ENCODE measurements at regions not wholly inside any gene's neighbourhood (a gene's known extent, or its start where the extent isn't known, plus 50 kb on each side); places are given as distances from the start of the nearest gene placed in this dataset.
"Not testable (repeated sequence)": the region's sequence is repeated elsewhere in the genome, so short reads cannot be mapped to it uniquely, and the experiment has no call there.

- DNase-seq: no peak
Measured at GRCh38 chr14:89697281-89698060, 257.1 kb downstream of the EFCAB11 start.

- no peak for DNase-seq
Measured at GRCh38 chr14:89695846-89696245, 258.7 kb downstream of the EFCAB11 start.

GRCh38 chr14:89690139-89690538, 264.4 kb downstream of the EFCAB11 start:
- DNase-seq: no peak

GRCh38 chr14:89689711-89690110, 264.8 kb downstream of the EFCAB11 start:
- not testable (repeated sequence) for DNase-seq

- DNase-seq: no peak
Measured at GRCh38 chr14:89688507-89689211, 265.9 kb downstream of the EFCAB11 start.

- DNase-seq: not testable (repeated sequence)
Measured at GRCh38 chr14:89687129-89687528, 267.4 kb downstream of the EFCAB11 start.

GRCh38 chr14:89684139-89684538, 267.1 kb upstream of the FOXN3 start:
- DNase-seq: no peak

- no peak for DNase-seq
Measured at GRCh38 chr14:89681086-89682018, 264.3 kb upstream of the FOXN3 start.

GRCh38 chr14:89680156-89680555, 263.1 kb upstream of the FOXN3 start:
- DNase-seq: no peak

- DNase-seq: peak; percentile 26
Measured at GRCh38 chr14:89678768-89679167, 261.7 kb upstream of the FOXN3 start.

GRCh38 chr14:89675590-89675989, 258.6 kb upstream of the FOXN3 start:
- no peak for DNase-seq

- DNase-seq: peak; percentile 55
Measured at GRCh38 chr14:89674936-89675335, 257.9 kb upstream of the FOXN3 start.

- DNase-seq: no peak
Measured at GRCh38 chr14:89674240-89674639, 257.2 kb upstream of the FOXN3 start.

GRCh38 chr14:89673512-89674225, 256.6 kb upstream of the FOXN3 start:
- DNase-seq: peak; percentile 35

GRCh38 chr14:89672636-89673511, 255.8 kb upstream of the FOXN3 start:
- peak; percentile 12 for DNase-seq

- DNase-seq: no peak
Measured at GRCh38 chr14:89669193-89669592, 252.2 kb upstream of the FOXN3 start.

GRCh38 chr14:89667983-89668382, 250.9 kb upstream of the FOXN3 start:
- DNase-seq: peak; percentile 12

GRCh38 chr14:89665300-89666081, 248.5 kb upstream of the FOXN3 start:
- DNase-seq: not testable (repeated sequence)

- DNase-seq: no peak
Measured at GRCh38 chr14:89661392-89661791, 244.4 kb upstream of the FOXN3 start.

- DNase-seq: not testable (repeated sequence)
Measured at GRCh38 chr14:89660625-89661233, 243.7 kb upstream of the FOXN3 start.
